ENCODE measurements at regions not wholly inside any gene's neighbourhood (a gene's known extent, or its start where the extent isn't known, plus 50 kb on each side); places are given as distances from the start of the nearest gene placed in this dataset.

DNA sequence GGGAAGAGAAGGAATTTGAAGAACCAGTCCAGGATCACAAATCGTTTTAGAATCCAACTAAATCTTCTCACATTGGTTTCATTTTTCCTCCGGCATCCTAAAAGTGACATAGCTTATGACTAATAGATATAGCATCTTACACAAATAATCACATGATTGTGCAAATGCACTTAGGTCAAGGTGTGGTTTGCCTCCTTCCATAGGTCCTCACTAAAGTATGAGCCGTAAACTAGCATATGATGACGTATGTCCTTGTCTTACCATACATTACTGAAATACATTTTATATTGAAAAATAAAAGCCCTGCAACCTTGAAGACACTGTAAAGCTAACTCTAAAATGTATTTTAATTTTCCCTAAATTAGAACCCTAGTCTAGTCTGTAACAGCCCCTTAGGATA lies 362.7 kb upstream of the ADAMTS16 start:
- no peak overlapping the region for H3K4me3 ChIP-seq (ENCODE audit: low read depth, low read length)
- TF ChIP-seq, protein P1, sequence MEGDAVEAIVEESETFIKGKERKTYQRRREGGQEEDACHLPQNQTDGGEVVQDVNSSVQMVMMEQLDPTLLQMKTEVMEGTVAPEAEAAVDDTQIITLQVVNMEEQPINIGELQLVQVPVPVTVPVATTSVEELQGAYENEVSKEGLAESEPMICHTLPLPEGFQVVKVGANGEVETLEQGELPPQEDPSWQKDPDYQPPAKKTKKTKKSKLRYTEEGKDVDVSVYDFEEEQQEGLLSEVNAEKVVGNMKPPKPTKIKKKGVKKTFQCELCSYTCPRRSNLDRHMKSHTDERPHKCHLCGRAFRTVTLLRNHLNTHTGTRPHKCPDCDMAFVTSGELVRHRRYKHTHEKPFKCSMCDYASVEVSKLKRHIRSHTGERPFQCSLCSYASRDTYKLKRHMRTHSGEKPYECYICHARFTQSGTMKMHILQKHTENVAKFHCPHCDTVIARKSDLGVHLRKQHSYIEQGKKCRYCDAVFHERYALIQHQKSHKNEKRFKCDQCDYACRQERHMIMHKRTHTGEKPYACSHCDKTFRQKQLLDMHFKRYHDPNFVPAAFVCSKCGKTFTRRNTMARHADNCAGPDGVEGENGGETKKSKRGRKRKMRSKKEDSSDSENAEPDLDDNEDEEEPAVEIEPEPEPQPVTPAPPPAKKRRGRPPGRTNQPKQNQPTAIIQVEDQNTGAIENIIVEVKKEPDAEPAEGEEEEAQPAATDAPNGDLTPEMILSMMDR (IDR thresholded peaks at IDR 0.05; ENCODE audit: low read depth, low read length): no peak
- in situ Hi-C loops (cut with HindIII; ENCODE audit: low sequenced_read_pairs): no loop called here
- DNase-seq (ENCODE audit: low read depth, low spot score): no peak

DNA sequence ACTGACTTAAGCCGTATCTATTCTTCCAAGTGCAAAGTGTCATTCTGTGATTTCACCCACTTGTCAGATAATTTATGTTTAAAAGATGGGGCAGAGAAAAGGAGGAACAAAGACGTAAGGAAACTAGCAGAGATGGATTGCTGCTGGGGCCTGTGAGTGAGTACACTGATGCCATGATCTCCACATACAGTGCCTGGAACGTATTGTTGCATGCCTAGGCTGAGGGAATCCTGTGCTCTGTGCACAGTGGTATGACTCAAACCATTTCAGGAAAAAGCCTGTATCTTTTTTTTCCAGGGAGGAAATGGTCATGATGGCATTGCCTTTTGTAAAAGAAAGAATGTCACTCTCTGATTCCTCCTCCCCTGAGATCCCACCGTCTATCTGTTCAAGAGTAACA lies 359.5 kb upstream of the ADAMTS16 start:
- TF ChIP-seq, protein P1 (IDR thresholded peaks at IDR 0.05; ENCODE audit: low read depth, low read length): no peak
- H3K4me3 ChIP-seq (ENCODE audit: low read depth, low read length): no peak overlapping the region
- in situ Hi-C loops (cut with HindIII; ENCODE audit: low sequenced_read_pairs): no loop called here
- DNase-seq (ENCODE audit: low read depth, low spot score): no peak

DNA sequence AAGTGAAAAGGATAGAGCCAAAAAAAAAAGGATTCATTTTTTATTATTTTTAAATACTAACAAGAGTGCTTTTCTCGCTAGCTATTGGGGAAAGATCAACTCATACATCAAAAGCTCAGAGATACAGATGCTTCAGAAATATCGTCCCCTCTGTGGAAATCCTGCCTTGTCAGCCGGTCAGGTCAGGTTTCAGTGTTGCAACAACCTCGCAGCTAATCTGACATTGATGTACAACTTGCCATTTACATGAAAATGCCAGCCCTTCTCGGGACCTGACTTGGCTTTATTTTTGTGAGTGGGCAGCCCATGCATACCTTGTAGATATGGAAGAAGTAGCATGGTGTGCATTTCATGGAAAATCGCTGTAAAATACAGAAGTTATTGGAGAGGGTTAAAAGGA lies 358.8 kb upstream of the ADAMTS16 start:
- TF ChIP-seq, protein P1 (IDR thresholded peaks at IDR 0.05; ENCODE audit: low read depth, low read length): no peak
- no peak for DNase-seq (ENCODE audit: low read depth, low spot score)
- in situ Hi-C loops (cut with HindIII; ENCODE audit: low sequenced_read_pairs): no loop called here
- H3K4me3 ChIP-seq (ENCODE audit: low read depth, low read length): no peak overlapping the region

DNA sequence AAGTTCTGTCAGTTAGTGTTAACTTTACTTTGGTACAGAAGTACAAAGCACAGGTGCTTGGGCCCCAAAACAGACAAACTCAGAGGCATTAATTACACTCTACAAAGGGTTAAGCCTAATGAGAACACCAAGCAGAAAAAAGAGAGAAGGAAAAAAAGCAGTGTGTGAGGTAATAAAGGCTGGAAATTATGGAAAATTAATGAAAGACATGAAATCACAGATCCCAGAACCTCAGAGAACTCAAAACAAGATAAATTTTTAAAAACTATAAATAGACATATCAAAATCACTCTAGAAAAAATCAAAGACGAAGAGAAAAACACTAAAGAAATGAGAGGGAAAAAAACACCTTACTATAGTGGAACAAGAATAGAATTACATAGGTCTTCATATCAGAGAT lies 354.2 kb upstream of the ADAMTS16 start:
- TF ChIP-seq, protein P1 (IDR thresholded peaks at IDR 0.05; ENCODE audit: low read depth, low read length): no peak
- H3K4me3 ChIP-seq (ENCODE audit: low read depth, low read length): no peak overlapping the region
- no peak for DNase-seq (ENCODE audit: low read depth, low spot score)
- in situ Hi-C loops (cut with HindIII; ENCODE audit: low sequenced_read_pairs): no loop called here

DNA sequence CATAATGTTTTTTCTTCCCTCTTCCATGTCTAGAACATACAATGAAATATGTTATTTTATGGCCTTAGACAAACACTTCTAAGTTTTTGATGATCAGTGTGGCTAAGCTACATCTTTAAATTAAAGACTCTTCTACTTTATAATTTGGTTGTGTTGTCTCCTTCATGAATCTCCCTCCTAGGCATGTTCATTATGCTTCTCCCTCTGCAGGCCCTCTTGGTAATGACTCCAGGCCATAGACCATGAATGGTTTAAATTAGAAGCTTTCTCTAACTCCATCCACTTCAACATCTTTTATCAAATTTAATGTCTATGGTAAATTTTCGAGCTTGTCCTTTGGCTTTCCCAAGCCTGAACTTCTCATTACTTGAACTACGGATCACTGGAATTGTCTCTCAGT lies 342.7 kb upstream of the ADAMTS16 start:
- TF ChIP-seq, protein P1 (IDR thresholded peaks at IDR 0.05; ENCODE audit: low read depth, low read length): no peak
- no peak overlapping the region for H3K4me3 ChIP-seq (ENCODE audit: low read depth, low read length)
- in situ Hi-C loops (cut with HindIII; ENCODE audit: low sequenced_read_pairs): no loop called here
- DNase-seq (ENCODE audit: low read depth, low spot score): no peak

DNA sequence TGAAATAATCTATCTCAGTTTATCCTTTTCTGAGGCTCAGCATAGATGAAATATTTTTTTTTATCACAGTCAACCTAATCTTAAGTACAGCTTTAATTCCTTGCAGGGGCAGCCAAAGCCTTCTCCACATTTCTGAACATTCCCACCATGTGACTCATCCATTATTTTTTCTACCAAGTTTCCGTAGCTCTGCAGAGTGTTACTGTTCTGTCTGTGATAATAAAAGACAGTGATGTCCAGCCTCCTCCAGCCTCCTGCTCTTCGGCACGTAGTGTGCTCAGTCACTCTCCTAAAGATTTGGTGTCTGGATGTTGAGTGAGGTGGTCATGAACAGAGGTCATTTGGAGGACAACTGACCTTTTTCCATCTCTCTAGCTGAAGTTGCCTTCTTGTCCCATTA lies 338.1 kb upstream of the ADAMTS16 start:
- no peak overlapping the region for H3K4me3 ChIP-seq (ENCODE audit: low read depth, low read length)
- DNase-seq (ENCODE audit: low read depth, low spot score): peak; percentile 5
- TF ChIP-seq, protein P1 (IDR thresholded peaks at IDR 0.05; ENCODE audit: low read depth, low read length): no peak
- in situ Hi-C loops (cut with HindIII; ENCODE audit: low sequenced_read_pairs): no loop called here

Measured in astrocyte of the spinal cord (primary cell).